Vagina (tissue), 2 donors: ENCODE measurements at regions not wholly inside any gene's neighbourhood (a gene's known extent, or its start where the extent isn't known, plus 50 kb on each side); places are given as distances from the start of the nearest gene placed in this dataset.

Source experiments
- CTCF ChIP-seq, 3 experiments: fragments of 450-650 bp in 2 of 3; fragments of 200-600 bp in 1 of 3; sonication (generic) in 1 of 3; IDR thresholded peaks; one replicate each; pipeline ENCODE4 v1.5.1; 2017 to 2019; ENCODE audit warnings: antibody characterized with exemption in 3 of 3, mild to moderate bottlenecking in 2 of 3, moderate library complexity in 2 of 3
- POLR2A ChIP-seq, 2 donors: fragments of 450-650 bp; IDR thresholded peaks; one replicate each; pipeline ENCODE4 v1.6.1; 2017; ENCODE audit warnings: antibody characterized with exemption in 2 of 2, mild to moderate bottlenecking in 2 of 2, moderate library complexity in 2 of 2
- POLR2AphosphoS5 ChIP-seq, 2 donors: sonication (generic); formaldehyde crosslinking; IDR thresholded peaks; one replicate each; pipeline ENCODE4 v1.9.0; 2017; ENCODE audit warnings: antibody characterized with exemption in 2 of 2, mild to moderate bottlenecking in 2 of 2, low read depth in 1 of 2; ENCODE audit not compliant: insufficient read depth in 1 of 2

DNA sequence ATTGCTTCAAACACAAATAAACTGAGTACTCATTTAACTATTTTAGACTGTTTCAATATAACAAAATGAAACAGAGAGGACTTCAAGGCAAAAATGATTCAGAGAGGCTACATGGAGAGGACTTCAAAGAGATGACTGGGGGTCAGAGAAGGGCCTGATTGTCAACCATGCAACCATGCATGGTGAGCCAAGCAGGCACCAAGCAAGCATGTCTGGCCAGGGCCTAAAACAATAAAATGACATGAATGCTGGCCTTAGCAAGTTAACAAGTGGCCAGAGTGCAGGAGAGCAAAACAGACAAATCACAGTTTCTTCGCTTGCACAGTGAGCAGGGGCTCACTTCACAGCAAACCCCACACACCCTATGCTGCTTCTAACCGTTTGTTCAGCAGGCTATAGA is 356.5 kb upstream of the MTPN start:
- TF ChIP-seq CTCF (IDR thresholded peaks at IDR 0.05) (no peak), POLR2A (IDR thresholded peaks at IDR 0.05) (no peak), POLR2AphosphoS5 (IDR thresholded peaks at IDR 0.05; ENCODE audit: insufficient read depth in 1 of 2, low read depth in 1 of 2) (no peak)
